BLaER1 (cell line): ENCODE measurements at regions not wholly inside any gene's neighbourhood (a gene's known extent, or its start where the extent isn't known, plus 50 kb on each side); places are given as distances from the start of the nearest gene placed in this dataset.
"Not testable (repeated sequence)": the region's sequence is repeated elsewhere in the genome, so short reads cannot be mapped to it uniquely, and the experiment has no call there.

ENCODE experiments used
- H3K27ac ChIP-seq: shearing (Covaris generic); formaldehyde crosslinking; 2 replicates; pipeline ENCODE4 v1.8.1; 2022
- H3K27me3 ChIP-seq: shearing (Covaris generic); formaldehyde crosslinking; 2 replicates; pipeline ENCODE4 v1.8.1; 2022
- H3K36me3 ChIP-seq: shearing (Covaris generic); formaldehyde crosslinking; 2 replicates; pipeline ENCODE4 v1.8.1; 2022
- H3K4me1 ChIP-seq: shearing (Covaris generic); formaldehyde crosslinking; 2 replicates; pipeline ENCODE4 v1.8.1; 2022
- H3K4me2 ChIP-seq: shearing (Covaris generic); formaldehyde crosslinking; 2 replicates; pipeline ENCODE4 v1.8.1; 2022
- H3K4me3 ChIP-seq: shearing (Covaris generic); formaldehyde crosslinking; 2 replicates; pipeline ENCODE4 v1.8.1; 2022
- H3K9ac ChIP-seq: shearing (Covaris generic); formaldehyde crosslinking; 2 replicates; pipeline ENCODE4 v1.8.1; 2022
- H3K9me3 ChIP-seq: shearing (Covaris generic); formaldehyde crosslinking; 2 replicates; pipeline ENCODE4 v1.8.1; 2022
- H4K20me1 ChIP-seq: shearing (Covaris generic); formaldehyde crosslinking; 2 replicates; pipeline ENCODE4 v1.8.1; 2022
- Cebpa-rat ChIP-seq: shearing (Covaris generic); IDR thresholded peaks from 2 replicates; pipeline ENCODE4 v1.8.1; 2022

DNA sequence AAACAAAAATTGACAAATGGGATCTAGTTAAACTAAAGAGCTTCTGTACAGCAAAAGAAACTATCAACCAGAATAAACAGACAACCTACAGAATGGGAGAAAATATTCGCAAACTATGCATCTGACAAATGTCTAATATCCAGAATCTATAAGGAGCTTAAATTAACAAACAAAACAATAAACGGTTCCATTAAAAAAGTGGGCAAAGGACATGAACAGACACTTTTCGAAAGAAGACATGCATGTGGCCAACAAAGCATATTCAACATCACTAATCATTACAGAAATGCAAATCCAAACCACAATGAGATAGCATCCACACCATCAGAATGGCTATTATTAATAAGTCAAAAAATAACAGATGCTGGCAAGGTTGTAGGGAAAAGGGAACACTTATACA, 50.5 kb upstream of the MED13L start:
- not testable (repeated sequence) for H3K9ac ChIP-seq, H4K20me1 ChIP-seq, H3K36me3 ChIP-seq, H3K27ac ChIP-seq, H3K4me3 ChIP-seq, H3K4me2 ChIP-seq, H3K27me3 ChIP-seq
- peaks cover 14% of the 10 kb centered on the region for H3K9me3 ChIP-seq
- peaks cover 26% of the 10 kb centered on the region for H3K4me1 ChIP-seq

DNA sequence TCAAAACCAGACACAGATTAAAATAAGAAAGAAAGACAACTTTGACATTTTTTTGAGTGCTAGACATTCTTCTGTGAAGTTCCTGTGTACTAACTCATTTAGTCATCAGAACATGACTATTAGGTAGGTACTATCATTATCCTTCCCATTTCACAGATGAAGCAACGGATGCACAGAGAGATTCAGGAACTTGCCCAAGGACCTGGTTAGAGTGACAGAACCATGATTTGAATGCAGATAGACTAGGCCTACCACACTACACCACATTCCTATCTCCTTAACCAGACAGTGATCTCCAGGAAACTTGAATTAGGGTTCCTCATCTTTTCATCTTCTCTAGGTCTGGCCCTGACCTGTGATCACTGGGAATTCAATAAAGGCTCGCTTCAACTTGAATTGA, 54.4 kb upstream of the MED13L start:
- no peaks in the 10 kb centered on the region for H3K27me3 ChIP-seq
- no peak overlapping the region for H3K4me2 ChIP-seq
- peaks cover 6% of the 10 kb centered on the region; the same call in 1 of the 2 replicates for H3K4me1 ChIP-seq
- no peak overlapping the region for H3K9ac ChIP-seq
- H3K36me3 ChIP-seq: no peaks in the 10 kb centered on the region
- no peak overlapping the region for H3K4me3 ChIP-seq
- H3K9me3 ChIP-seq: peaks cover 14% of the 10 kb centered on the region
- no peak overlapping the region for H3K27ac ChIP-seq
- H4K20me1 ChIP-seq: no peaks in the 10 kb centered on the region
- TF ChIP-seq Cebpa-rat: no peak

DNA sequence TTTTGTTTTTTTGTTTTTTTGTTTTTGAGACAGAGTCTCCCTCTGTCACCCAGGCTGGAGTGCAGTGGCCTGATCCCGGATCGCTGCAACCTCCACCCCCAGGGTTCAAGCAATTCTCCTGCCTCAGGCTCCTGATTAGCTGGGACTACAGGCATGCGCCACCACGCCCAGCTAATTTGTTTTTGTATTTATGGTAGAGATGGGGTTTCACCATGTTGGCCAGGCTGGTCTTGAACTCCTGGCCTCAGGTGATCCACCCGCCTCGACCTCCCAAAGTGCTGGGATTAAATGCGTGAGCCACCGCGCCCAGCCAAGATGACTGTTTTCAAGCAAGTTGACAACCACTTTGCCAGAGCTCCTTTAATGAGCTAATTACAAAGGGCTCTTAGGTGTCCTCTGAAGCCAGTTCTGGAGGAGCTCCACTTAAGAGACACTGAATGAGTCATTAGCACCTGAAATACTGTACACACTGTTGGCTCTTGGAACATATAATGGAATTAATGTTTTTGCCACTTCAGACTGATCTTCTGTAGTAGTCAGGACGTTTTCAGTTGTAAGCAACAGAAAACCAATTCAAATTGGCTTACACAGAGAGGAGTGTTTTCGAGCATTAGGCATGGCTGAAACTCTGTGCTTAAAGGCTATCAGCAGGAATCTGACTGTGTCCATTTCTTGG, 55.4 kb upstream of the MED13L start:
- Histone ChIP-seq H3K36me3 (no peaks in the 10 kb centered on the region), H3K27me3 (no peaks in the 10 kb centered on the region), H4K20me1 (no peaks in the 10 kb centered on the region), H3K4me3 (no peak overlapping the region), H3K27ac (no peak overlapping the region), H3K9me3 (peaks cover 8% of the 10 kb centered on the region), H3K4me1 (peaks cover 8% of the 10 kb centered on the region), H3K4me2 (no peak overlapping the region), H3K9ac (no peak overlapping the region)
- no peak for TF ChIP-seq Cebpa-rat

DNA sequence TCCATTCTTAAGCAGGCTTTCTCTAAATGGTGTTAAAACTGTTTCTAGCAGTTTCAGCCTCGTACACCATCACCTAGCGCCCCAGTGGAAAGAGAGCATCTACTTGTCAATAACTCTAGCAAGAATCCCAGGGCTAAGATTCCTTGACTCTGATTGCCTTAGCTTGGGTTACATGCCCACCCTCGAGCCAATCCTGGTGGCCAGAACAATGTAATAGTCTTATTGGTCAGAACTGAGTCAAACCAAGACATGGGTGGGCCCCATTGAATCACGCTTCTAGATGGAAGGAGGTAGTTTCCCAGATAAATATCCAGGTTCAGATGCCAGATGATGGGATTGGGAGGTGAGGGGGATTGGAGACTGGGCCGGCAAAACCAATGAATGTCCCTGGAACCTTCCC, 55.9 kb upstream of the MED13L start:
- H3K4me3 ChIP-seq: no peak overlapping the region
- H3K27ac ChIP-seq: no peak overlapping the region
- no peak overlapping the region for H3K4me2 ChIP-seq

DNA sequence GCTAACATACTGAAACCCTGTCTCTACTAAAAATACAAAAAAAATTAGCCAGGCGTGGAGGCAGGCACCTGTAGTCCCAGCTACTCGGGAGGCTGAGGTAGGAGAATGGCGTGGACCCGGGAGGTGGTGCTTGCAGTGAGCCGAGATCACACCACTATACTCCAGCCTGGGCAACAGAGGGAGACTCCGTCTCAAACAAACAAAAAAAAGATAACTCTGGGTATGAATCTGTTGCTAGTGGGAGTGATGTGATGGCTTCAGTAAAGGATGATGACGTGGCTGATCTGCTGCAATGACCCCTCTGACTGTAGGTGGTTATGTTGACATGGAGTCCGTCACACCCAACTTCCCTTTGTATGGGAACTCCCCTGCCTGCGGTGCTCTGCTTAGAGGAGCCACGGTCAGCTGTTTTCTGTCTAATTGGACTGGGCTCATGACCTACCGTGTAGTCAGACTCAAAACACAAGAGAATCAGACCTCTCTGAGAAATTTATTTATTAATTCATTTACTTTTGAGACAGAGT, 59.1 kb upstream of the MED13L start:
- no peak overlapping the region for H3K4me2 ChIP-seq
- TF ChIP-seq Cebpa-rat: no peak
- H3K27me3 ChIP-seq: no peaks in the 10 kb centered on the region
- no peaks in the 10 kb centered on the region for H3K9me3 ChIP-seq
- H3K27ac ChIP-seq: no peak overlapping the region
- H3K4me3 ChIP-seq: no peak overlapping the region
- H3K36me3 ChIP-seq: no peaks in the 10 kb centered on the region
- H4K20me1 ChIP-seq: no peaks in the 10 kb centered on the region
- H3K4me1 ChIP-seq: peaks cover 23% of the 10 kb centered on the region
- no peak overlapping the region for H3K9ac ChIP-seq

More for the DNA sequence above, 55.9 kb upstream of the MED13L start:
- H3K9me3 ChIP-seq: peaks cover 3% of the 10 kb centered on the region
- peaks cover 14% of the 10 kb centered on the region for H3K4me1 ChIP-seq
- H3K9ac ChIP-seq: no peak overlapping the region
- no peaks in the 10 kb centered on the region for H4K20me1 ChIP-seq
- no peaks in the 10 kb centered on the region for H3K27me3 ChIP-seq
- H3K36me3 ChIP-seq: no peaks in the 10 kb centered on the region
- TF ChIP-seq Cebpa-rat: no peak

DNA sequence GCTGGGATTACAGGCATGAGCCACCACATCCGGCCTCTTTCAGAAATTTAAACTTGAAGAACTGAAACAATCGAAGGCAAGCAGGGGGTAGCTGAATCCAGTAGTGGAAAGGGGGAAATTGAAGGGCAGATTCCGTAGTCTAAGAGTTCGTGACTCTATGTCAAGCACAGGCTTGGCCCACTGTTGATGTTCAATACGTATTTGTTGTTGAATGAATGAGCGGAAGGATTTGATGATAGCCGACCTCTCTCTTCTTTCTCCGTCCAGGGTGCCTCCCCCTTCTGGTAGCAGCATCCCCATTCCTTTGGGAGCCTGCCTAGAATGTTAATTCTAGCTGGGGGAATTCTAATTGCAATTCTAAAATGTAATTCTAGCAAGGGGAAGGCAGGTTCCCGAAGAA, 59.8 kb upstream of the MED13L start:
- Histone ChIP-seq H3K4me3 (no peak overlapping the region), H3K4me2 (no peak overlapping the region), H3K27me3 (no peaks in the 10 kb centered on the region), H3K36me3 (no peaks in the 10 kb centered on the region), H3K27ac (no peak overlapping the region), H4K20me1 (no peaks in the 10 kb centered on the region), H3K4me1 (peaks cover 23% of the 10 kb centered on the region), H3K9me3 (peaks cover 6% of the 10 kb centered on the region), H3K9ac (no peak overlapping the region)
- no peak for TF ChIP-seq Cebpa-rat

DNA sequence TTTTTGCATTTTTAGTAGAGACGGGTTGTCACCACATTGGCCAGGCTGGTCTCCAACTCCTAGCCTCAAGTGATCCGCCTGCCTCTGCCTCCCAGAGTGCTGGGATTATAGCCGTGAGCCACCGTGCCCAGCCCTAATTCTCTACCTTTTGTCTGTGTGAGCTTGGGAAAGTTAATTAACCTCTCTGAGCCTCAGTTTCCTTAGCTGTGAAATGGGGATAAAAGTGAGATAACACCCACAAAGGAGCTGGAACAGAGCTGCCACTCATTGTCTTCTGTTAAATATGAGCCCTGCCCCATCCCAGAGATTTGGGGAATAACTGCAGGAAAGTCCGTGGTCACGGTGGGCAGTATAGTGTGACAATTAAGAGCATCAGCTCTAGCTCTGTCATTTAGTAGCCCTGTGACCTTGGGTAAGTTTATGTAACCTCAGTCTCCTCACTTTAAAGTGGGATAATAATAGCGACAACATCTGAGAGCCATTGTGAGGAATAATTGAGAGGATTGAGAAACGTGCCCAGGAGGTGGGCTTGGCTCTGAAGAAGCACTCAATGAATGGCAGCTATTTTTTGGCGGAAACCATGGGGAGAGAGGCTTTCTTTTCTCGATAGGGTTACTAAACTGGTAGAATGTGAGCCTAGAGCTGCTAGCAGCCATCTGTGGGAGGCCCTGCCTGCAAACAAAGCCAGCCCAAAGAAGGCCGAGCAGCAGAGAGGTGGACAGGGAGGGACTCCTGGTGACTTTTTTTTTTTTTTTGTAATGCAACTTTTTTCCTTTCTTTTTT, 60.8 kb upstream of the MED13L start:
- H3K27ac ChIP-seq: no peak overlapping the region
- peak overlapping the region; percentile 15; the same call in 1 of the 2 replicates for H3K4me2 ChIP-seq
- H3K9ac ChIP-seq: no peak overlapping the region
- peaks cover 9% of the 10 kb centered on the region for H3K9me3 ChIP-seq
- H3K4me1 ChIP-seq: peaks cover 23% of the 10 kb centered on the region
- no peak for TF ChIP-seq Cebpa-rat
- H3K27me3 ChIP-seq: no peaks in the 10 kb centered on the region
- H4K20me1 ChIP-seq: no peaks in the 10 kb centered on the region
- H3K36me3 ChIP-seq: no peaks in the 10 kb centered on the region
- no peak overlapping the region for H3K4me3 ChIP-seq

DNA sequence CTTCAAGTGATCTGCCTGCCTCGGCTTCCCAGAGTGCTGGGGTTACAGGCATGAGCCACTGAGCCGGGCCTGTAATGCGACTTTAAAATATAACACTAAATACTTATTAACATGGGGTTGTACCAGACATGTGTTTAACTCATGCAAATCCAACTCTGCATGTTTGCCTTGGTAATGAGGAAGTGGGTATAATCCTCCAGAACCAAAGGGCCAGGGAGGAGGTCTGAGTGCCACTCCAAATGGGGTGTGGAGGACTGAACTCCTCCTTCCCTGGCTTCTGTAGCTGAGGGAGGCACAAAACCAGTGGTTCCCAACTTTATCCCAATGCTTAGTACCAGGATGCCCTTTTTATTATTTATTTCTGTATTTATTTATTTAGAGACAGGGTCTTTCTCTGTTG, 61.6 kb upstream of the MED13L start:
- H3K4me1 ChIP-seq: peaks cover 23% of the 10 kb centered on the region

DNA sequence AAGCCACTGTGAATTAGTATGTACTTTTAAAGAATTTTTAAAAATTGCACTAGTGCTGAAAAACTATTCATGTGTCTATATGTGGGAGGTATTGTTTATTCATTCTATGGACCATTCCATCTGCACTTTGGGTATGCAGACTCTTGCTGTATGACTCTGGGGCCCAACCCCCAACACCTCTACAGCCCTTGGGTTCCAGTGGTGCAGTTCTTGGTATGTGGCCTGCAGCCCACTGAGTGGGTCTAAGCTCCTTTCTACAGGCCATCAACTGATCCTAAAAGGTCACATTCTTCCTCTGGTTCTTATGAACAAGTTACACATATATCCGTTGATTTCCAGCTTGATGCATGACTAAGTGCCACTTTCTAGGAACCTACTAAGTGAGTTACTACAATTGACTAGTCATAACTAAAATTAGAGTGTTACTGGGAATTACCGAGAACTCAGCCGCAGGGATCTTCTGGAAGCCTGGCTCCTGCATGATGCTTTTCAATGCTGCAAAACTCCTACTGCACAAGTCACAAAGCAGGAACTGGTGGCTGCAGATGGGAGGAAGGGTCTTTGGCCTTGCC, 62.4 kb upstream of the MED13L start:
- Histone ChIP-seq H4K20me1 (no peaks in the 10 kb centered on the region), H3K27me3 (no peaks in the 10 kb centered on the region), H3K9me3 (peaks cover 9% of the 10 kb centered on the region), H3K9ac (no peak overlapping the region), H3K36me3 (no peaks in the 10 kb centered on the region), H3K4me2 (no peak overlapping the region), H3K4me3 (no peak overlapping the region), H3K4me1 (peaks cover 23% of the 10 kb centered on the region), H3K27ac (no peak overlapping the region)
- no peak for TF ChIP-seq Cebpa-rat

More for the DNA sequence above, 61.6 kb upstream of the MED13L start:
- Histone ChIP-seq H3K4me3 (no peak overlapping the region), H3K4me2 (no peak overlapping the region), H3K9me3 (peaks cover 9% of the 10 kb centered on the region), H3K9ac (no peak overlapping the region), H4K20me1 (no peaks in the 10 kb centered on the region), H3K36me3 (no peaks in the 10 kb centered on the region), H3K27me3 (no peaks in the 10 kb centered on the region), H3K27ac (no peak overlapping the region)
- TF ChIP-seq Cebpa-rat: no peak

DNA sequence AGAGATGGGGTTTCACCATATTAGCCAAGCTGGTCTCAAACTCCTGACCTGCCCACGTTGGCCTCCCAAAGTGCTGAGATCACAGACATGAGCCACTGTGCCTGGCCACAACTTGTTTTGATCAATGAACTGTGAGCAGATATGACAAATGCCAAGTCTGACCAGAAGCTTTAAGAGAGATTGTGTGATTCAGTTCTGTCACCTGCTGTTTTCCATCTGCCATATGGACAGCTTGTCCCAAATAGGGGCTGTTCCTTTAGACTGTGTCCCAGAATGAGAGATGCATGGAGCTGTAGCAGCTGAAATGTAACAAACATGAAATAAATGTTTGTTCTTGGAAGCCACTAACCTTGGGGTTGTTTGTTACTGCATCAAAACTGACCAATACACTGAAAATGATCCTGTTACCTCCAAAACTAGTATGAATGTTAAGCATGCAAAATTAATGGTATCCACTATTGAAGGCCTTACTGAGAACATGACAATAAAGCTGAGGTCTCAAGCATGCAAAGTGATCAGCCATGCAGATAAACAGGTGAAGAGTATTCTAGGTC, 65.9 kb upstream of the MED13L start:
- TF ChIP-seq Cebpa-rat: no peak
- H3K9me3 ChIP-seq: peaks cover 9% of the 10 kb centered on the region

More for the DNA sequence above, 65.9 kb upstream of the MED13L start:
- H3K27me3 ChIP-seq: no peaks in the 10 kb centered on the region
- no peak overlapping the region for H3K27ac ChIP-seq
- H3K4me3 ChIP-seq: no peak overlapping the region
- no peak overlapping the region for H3K4me2 ChIP-seq
- no peak overlapping the region for H3K9ac ChIP-seq
- H3K36me3 ChIP-seq: no peaks in the 10 kb centered on the region
- H4K20me1 ChIP-seq: no peaks in the 10 kb centered on the region
- peaks cover 9% of the 10 kb centered on the region for H3K4me1 ChIP-seq
